8988T (cell line): ENCODE measurements at regions not wholly inside any gene's neighbourhood (a gene's known extent, or its start where the extent isn't known, plus 50 kb on each side); places are given as distances from the start of the nearest gene placed in this dataset.

ENCODE experiments used
- DNase-seq: peaks from one replicate; pipeline ENCODE4 v3.0.0; 2011

GRCh38 chr17:5789528-5789927 is 205.2 kb upstream of the NLRP1 start:
- no peak for DNase-seq

GRCh38 chr17:5793157-5793556 is 208.8 kb upstream of the NLRP1 start:
- no peak for DNase-seq

GRCh38 chr17:5793899-5794298 is 209.6 kb upstream of the NLRP1 start:
- no peak for DNase-seq

GRCh38 chr17:5794385-5794784 is 210.1 kb upstream of the NLRP1 start:
- DNase-seq: no peak

- DNase-seq: no peak
These were observed 210.7 kb upstream of the NLRP1 start for GRCh38 chr17:5794881-5795506.

GRCh38 chr17:5797447-5798050 is 213.2 kb upstream of the NLRP1 start:
- no peak for DNase-seq

- DNase-seq: no peak
These were observed 213.8 kb upstream of the NLRP1 start for GRCh38 chr17:5798094-5798493.

- no peak for DNase-seq
These were observed 215.8 kb upstream of the NLRP1 start for GRCh38 chr17:5800131-5800530.

GRCh38 chr17:5800646-5801045 is 216.3 kb upstream of the NLRP1 start:
- no peak for DNase-seq

GRCh38 chr17:5804251-5804650 is 219.9 kb upstream of the NLRP1 start:
- no peak for DNase-seq

GRCh38 chr17:5809056-5809455 is 224.7 kb upstream of the NLRP1 start:
- DNase-seq: no peak

- no peak for DNase-seq
These were observed 225.4 kb upstream of the NLRP1 start for GRCh38 chr17:5809580-5810188.

GRCh38 chr17:5812590-5812989 is 228.3 kb upstream of the NLRP1 start:
- DNase-seq: no peak

GRCh38 chr17:5813357-5813756 is 229.0 kb upstream of the NLRP1 start:
- no peak for DNase-seq

GRCh38 chr17:5815396-5815795 is 231.1 kb upstream of the NLRP1 start:
- DNase-seq: no peak

- no peak for DNase-seq
These were observed 232.3 kb upstream of the NLRP1 start for GRCh38 chr17:5816491-5817070.

- DNase-seq: no peak
These were observed 233.4 kb upstream of the NLRP1 start for GRCh38 chr17:5817475-5818395.

GRCh38 chr17:5819396-5819795 is 235.1 kb upstream of the NLRP1 start:
- no peak for DNase-seq

- DNase-seq: no peak
These were observed 235.8 kb upstream of the NLRP1 start for GRCh38 chr17:5819921-5820685.

GRCh38 chr17:5820721-5821456 is 236.6 kb upstream of the NLRP1 start:
- DNase-seq: no peak

GRCh38 chr17:5821803-5822202 is 237.5 kb upstream of the NLRP1 start:
- no peak for DNase-seq
